B cell (primary cell): ENCODE measurements at regions not wholly inside any gene's neighbourhood (a gene's known extent, or its start where the extent isn't known, plus 50 kb on each side); places are given as distances from the start of the nearest gene placed in this dataset.

Experiments used
- EZH2 ChIP-seq: IDR thresholded peaks from 2 replicates; pipeline ENCODE4 v1.6.1; 2012; ENCODE audit warnings: borderline replicate concordance, low read depth, mild to moderate bottlenecking, moderate library complexity, low read length; ENCODE audit not compliant: insufficient read depth, poor library complexity, severe bottlenecking
- TF ChIP-seq, protein P1 (sequence below): fragments of 200-600 bp; IDR thresholded peaks from one replicate; pipeline ENCODE4 v1.8.0; 2022; ENCODE audit warnings: antibody characterized with exemption, mild to moderate bottlenecking

DNA sequence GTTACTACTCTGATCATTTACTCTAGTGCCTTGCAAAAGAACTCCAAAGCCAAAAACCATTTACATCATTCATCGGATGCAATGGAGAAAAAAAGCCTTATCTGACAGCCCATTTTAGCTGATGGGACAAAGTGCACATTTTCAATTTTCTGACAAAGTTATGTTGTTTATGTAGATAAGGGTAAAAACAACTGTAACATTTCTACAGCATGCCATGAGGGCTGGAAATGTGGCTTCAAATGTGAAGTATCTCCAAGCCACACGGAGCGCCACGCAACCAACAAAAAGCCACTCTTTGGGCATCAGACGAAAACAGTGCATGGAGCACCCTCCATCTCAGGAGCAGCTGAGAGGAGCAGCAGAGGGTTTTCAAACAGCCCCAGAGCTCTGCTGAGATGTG is 364.6 kb upstream of the ZNF507 start:
- TF ChIP-seq, protein P1, sequence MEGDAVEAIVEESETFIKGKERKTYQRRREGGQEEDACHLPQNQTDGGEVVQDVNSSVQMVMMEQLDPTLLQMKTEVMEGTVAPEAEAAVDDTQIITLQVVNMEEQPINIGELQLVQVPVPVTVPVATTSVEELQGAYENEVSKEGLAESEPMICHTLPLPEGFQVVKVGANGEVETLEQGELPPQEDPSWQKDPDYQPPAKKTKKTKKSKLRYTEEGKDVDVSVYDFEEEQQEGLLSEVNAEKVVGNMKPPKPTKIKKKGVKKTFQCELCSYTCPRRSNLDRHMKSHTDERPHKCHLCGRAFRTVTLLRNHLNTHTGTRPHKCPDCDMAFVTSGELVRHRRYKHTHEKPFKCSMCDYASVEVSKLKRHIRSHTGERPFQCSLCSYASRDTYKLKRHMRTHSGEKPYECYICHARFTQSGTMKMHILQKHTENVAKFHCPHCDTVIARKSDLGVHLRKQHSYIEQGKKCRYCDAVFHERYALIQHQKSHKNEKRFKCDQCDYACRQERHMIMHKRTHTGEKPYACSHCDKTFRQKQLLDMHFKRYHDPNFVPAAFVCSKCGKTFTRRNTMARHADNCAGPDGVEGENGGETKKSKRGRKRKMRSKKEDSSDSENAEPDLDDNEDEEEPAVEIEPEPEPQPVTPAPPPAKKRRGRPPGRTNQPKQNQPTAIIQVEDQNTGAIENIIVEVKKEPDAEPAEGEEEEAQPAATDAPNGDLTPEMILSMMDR, result no peak
- no peak for TF ChIP-seq EZH2
